OCI-LY1 (cell line): ENCODE measurements at regions not wholly inside any gene's neighbourhood (a gene's known extent, or its start where the extent isn't known, plus 50 kb on each side); places are given as distances from the start of the nearest gene placed in this dataset.

Experiments
- H2AFZ ChIP-seq: fragments of 200-600 bp; sonication (generic), shearing (Covaris generic); 2 replicates; pipeline ENCODE4 v1.6.0; 2014; ENCODE audit warnings: antibody characterized with exemption, mild to moderate bottlenecking, low read length
- H3F3A ChIP-seq: fragments of 200-600 bp; sonication (generic), shearing (Covaris generic); 2 replicates; pipeline ENCODE4 v1.6.0; 2014; ENCODE audit warnings: mild to moderate bottlenecking, antibody characterized with exemption, low read length, moderate library complexity; ENCODE audit not compliant: insufficient read depth
- H3K27ac ChIP-seq: fragments of 200-600 bp; sonication (generic); 2 replicates; pipeline ENCODE4 v1.5.1; 2014; ENCODE audit warnings: low read length, mixed run types, mild to moderate bottlenecking, low read depth; ENCODE audit not compliant: poor library complexity, severe bottlenecking
- H3K27me3 ChIP-seq: fragments of 200-600 bp; sonication (generic); 2 replicates; pipeline ENCODE4 v1.6.0; 2014; ENCODE audit warnings: antibody characterized with exemption, mild to moderate bottlenecking, low read length, moderate library complexity; ENCODE audit not compliant: insufficient read depth
- H3K36me3 ChIP-seq: fragments of 200-600 bp; sonication (generic); 2 replicates; pipeline ENCODE4 v1.6.1; 2014; ENCODE audit warnings: mild to moderate bottlenecking, antibody characterized with exemption, low read length, moderate library complexity, mixed read lengths; ENCODE audit not compliant: insufficient read depth
- H3K4me1 ChIP-seq: fragments of 200-600 bp; sonication (generic); 2 replicates; pipeline ENCODE4 v1.5.1; 2014; ENCODE audit warnings: mild to moderate bottlenecking, low read length, moderate library complexity; ENCODE audit not compliant: insufficient read depth, severe bottlenecking
- H3K4me2 ChIP-seq: fragments of 200-600 bp; sonication (generic), shearing (Covaris generic); 2 replicates; pipeline ENCODE4 v1.6.1; 2014; ENCODE audit warnings: low read length
- H3K4me3 ChIP-seq: fragments of 200-600 bp; sonication (generic); 2 replicates; pipeline ENCODE4 v1.5.1; 2014; ENCODE audit warnings: low read length, low read depth, mild to moderate bottlenecking, mixed read lengths; ENCODE audit not compliant: poor library complexity, severe bottlenecking
- H3K79me2 ChIP-seq: fragments of 200-600 bp; shearing (Covaris generic); 2 replicates; pipeline ENCODE4 v1.6.1; 2016; ENCODE audit warnings: mixed run types, low read length, mixed read lengths; ENCODE audit not compliant: insufficient read depth
- H3K9ac ChIP-seq: fragments of 200-600 bp; sonication (generic), shearing (Covaris generic); 2 replicates; pipeline ENCODE4 v1.6.1; 2014; ENCODE audit warnings: mild to moderate bottlenecking, low read length, mixed read lengths
- H3K9me2 ChIP-seq: fragments of 200-600 bp; sonication (generic), shearing (Covaris generic); 2 replicates; pipeline ENCODE4 v1.6.1; 2014; ENCODE audit warnings: low read depth, mild to moderate bottlenecking, low read length, mixed read lengths
- H3K9me3 ChIP-seq: fragments of 200-600 bp; shearing (Covaris generic); 2 replicates; pipeline ENCODE4 v1.6.1; 2014; ENCODE audit warnings: low read length, mixed read lengths
- H4K20me1 ChIP-seq: fragments of 200-600 bp; sonication (generic), shearing (Covaris generic); 2 replicates; pipeline ENCODE4 v1.6.0; 2016; ENCODE audit warnings: mild to moderate bottlenecking, low read length; ENCODE audit not compliant: insufficient read depth
- CTCF ChIP-seq: fragments of 200-600 bp; sonication (generic), shearing (Covaris generic); IDR thresholded peaks from 2 replicates; pipeline ENCODE4 v1.5.1; 2017; ENCODE audit warnings: mild to moderate bottlenecking, antibody characterized with exemption, low read length, moderate library complexity, mixed read lengths
- EZH2 ChIP-seq: fragments of 200-600 bp; sonication (generic), shearing (Covaris generic); IDR thresholded peaks from 2 replicates; pipeline ENCODE4 v1.8.0; 2017; ENCODE audit warnings: borderline replicate concordance, mixed run types, mild to moderate bottlenecking, antibody characterized with exemption, low read length, moderate library complexity, mixed read lengths

- no peaks in the 10 kb centered on the region for H3K4me1 ChIP-seq
- no peaks in the 10 kb centered on the region for H3K9me3 ChIP-seq
- no peak overlapping the region for H3K4me3 ChIP-seq
Measured at GRCh38 chr4:152020073-152020472, 259.3 kb upstream of the GATB start.

GRCh38 chr4:152016303-152016620 lies 255.5 kb upstream of the GATB start:
- Histone ChIP-seq H3K36me3 (no peaks in the 10 kb centered on the region; the same call in 1 of the 2 replicates), H2AFZ (no peak overlapping the region), H3K79me2 (no peaks in the 10 kb centered on the region), H3K4me3 (no peak overlapping the region), H3K4me1 (no peaks in the 10 kb centered on the region), H3K9me2 (no peaks in the 10 kb centered on the region), H3K27me3 (peaks cover 3% of the 10 kb centered on the region), H3F3A (no peaks in the 10 kb centered on the region), H3K9me3 (0 out of 2 replicates have a peak, but pooled peaks cover 4% of the 10 kb centered on the region), H3K9ac (no peak overlapping the region), H3K27ac (no peak overlapping the region), H3K4me2 (no peak overlapping the region), H4K20me1 (no peaks in the 10 kb centered on the region)
- TF ChIP-seq EZH2 (no peak), CTCF (no peak)

More at GRCh38 chr4:152020073-152020472, 259.3 kb upstream of the GATB start:
- Histone ChIP-seq H3K27me3 (peaks cover 6% of the 10 kb centered on the region; the same call in 1 of the 2 replicates), H3F3A (no peaks in the 10 kb centered on the region), H4K20me1 (no peaks in the 10 kb centered on the region), H3K4me2 (no peak overlapping the region), H3K9ac (no peak overlapping the region), H3K27ac (no peak overlapping the region), H3K36me3 (no peaks in the 10 kb centered on the region), H3K79me2 (no peaks in the 10 kb centered on the region), H3K9me2 (no peaks in the 10 kb centered on the region), H2AFZ (no peak overlapping the region)
- no peak for TF ChIP-seq CTCF
- TF ChIP-seq EZH2: no peak

- Histone ChIP-seq H3K27ac (no peak overlapping the region), H3K4me2 (no peak overlapping the region), H3K27me3 (no peaks in the 10 kb centered on the region; the same call in 1 of the 2 replicates)
Measured at GRCh38 chr4:152015597-152016302, 254.9 kb upstream of the GATB start.

More at GRCh38 chr4:152015597-152016302, 254.9 kb upstream of the GATB start:
- Histone ChIP-seq H3K9me2 (no peaks in the 10 kb centered on the region), H3K79me2 (no peaks in the 10 kb centered on the region), H2AFZ (no peak overlapping the region), H3K4me3 (no peak overlapping the region), H3K9ac (no peak overlapping the region), H4K20me1 (no peaks in the 10 kb centered on the region), H3K4me1 (no peaks in the 10 kb centered on the region), H3K9me3 (0 out of 2 replicates have a peak, but pooled peaks cover 4% of the 10 kb centered on the region), H3F3A (no peaks in the 10 kb centered on the region), H3K36me3 (no peaks in the 10 kb centered on the region; the same call in 1 of the 2 replicates)
- TF ChIP-seq CTCF: no peak
- no peak for TF ChIP-seq EZH2
